Activated CD8-positive, alpha-beta memory T cell treated with anti-CD3 and anti-CD28 coated beads, Interleukin-2, amount 10 ng/mL, durations not matched to agents 7 days and 5 days (primary cell): ENCODE measurements at regions not wholly inside any gene's neighbourhood (a gene's known extent, or its start where the extent isn't known, plus 50 kb on each side); places are given as distances from the start of the nearest gene placed in this dataset.
"Not testable (repeated sequence)": the region's sequence is repeated elsewhere in the genome, so short reads cannot be mapped to it uniquely, and the experiment has no call there.

Experiments used
- ATAC-seq: fragments of 150-1000 bp; cut with Tn5 transposase; one replicate; pipeline ENCODE4 v1.10.0; 2021; ENCODE audit warnings: moderate library complexity
- CTCF ChIA-PET: fragments of 350-600 bp; sonication (Branson Sonifier 250); formaldehyde crosslinking; loops from one replicate; lab custom pipeline; 2021; ENCODE audit warnings: antibody characterized with exemption; lab: Charles Lee
- DNase-seq: peaks from one replicate; pipeline ENCODE4 v3.0.0-alpha.2; 2020
- H3K27ac Mint-ChIP-seq: one replicate; pipeline ENCODE4 v1.8.0; 2021; ENCODE audit warnings: mild to moderate bottlenecking, mixed read lengths
- H3K27me3 Mint-ChIP-seq: one replicate; pipeline ENCODE4 v1.8.0; 2021; ENCODE audit warnings: mixed read lengths
- H3K36me3 Mint-ChIP-seq: one replicate; pipeline ENCODE4 v1.8.0; 2021; ENCODE audit warnings: mild to moderate bottlenecking, mixed read lengths
- H3K4me1 Mint-ChIP-seq: one replicate; pipeline ENCODE4 v1.8.0; 2021; ENCODE audit warnings: mixed read lengths
- H3K4me3 Mint-ChIP-seq: one replicate; pipeline ENCODE4 v1.8.0; 2021; ENCODE audit warnings: mild to moderate bottlenecking, moderate library complexity, mixed read lengths
- H3K9me3 Mint-ChIP-seq: one replicate; pipeline ENCODE4 v1.8.0; 2022; ENCODE audit warnings: low read depth, mixed read lengths

GRCh38 chr5:143539742-143540141, 136.3 kb upstream of the NR3C1 start:
- DNase-seq (no peak), ATAC-seq (no peak)
- Mint-ChIP-seq H3K4me3 (no peak overlapping the region), H3K27me3 (no peaks in the 10 kb centered on the region), H3K9me3 (peaks cover 3% of the 10 kb centered on the region), H3K36me3 (peaks cover 9% of the 10 kb centered on the region), H3K4me1 (no peaks in the 10 kb centered on the region), H3K27ac (no peak overlapping the region)
- CTCF ChIA-PET = interaction anchor here (1.0 kb wide), 1 partner anchor 287 kb away, joined by 3 read pairs; no protein-coding TSS in a partner anchor

- no peak overlapping the region for H3K4me3 Mint-ChIP-seq
- H3K36me3 Mint-ChIP-seq = peaks cover 6% of the 10 kb centered on the region
- CTCF ChIA-PET = no interaction called here
These were observed 133.6 kb upstream of the NR3C1 start for GRCh38 chr5:143537056-143537455.

GRCh38 chr5:143536364-143536763, 132.9 kb upstream of the NR3C1 start:
- ATAC-seq = no peak
- Mint-ChIP-seq H3K36me3 (peaks cover 6% of the 10 kb centered on the region), H3K27ac (no peak overlapping the region)

More at GRCh38 chr5:143537056-143537455, 133.6 kb upstream of the NR3C1 start:
- Mint-ChIP-seq H3K27me3 (no peaks in the 10 kb centered on the region), H3K27ac (no peak overlapping the region), H3K9me3 (peaks cover 2% of the 10 kb centered on the region), H3K4me1 (no peaks in the 10 kb centered on the region)
- no peak for ATAC-seq
- no peak for DNase-seq

GRCh38 chr5:143534761-143535154, 131.3 kb upstream of the NR3C1 start:
- H3K27me3 Mint-ChIP-seq = no peaks in the 10 kb centered on the region
- no peak overlapping the region for H3K4me3 Mint-ChIP-seq
- no peak for DNase-seq
- H3K9me3 Mint-ChIP-seq = peaks cover 4% of the 10 kb centered on the region
- no peaks in the 10 kb centered on the region for H3K4me1 Mint-ChIP-seq
- CTCF ChIA-PET = no interaction called here
- H3K27ac Mint-ChIP-seq = no peak overlapping the region
- peaks cover 5% of the 10 kb centered on the region for H3K36me3 Mint-ChIP-seq
- no peak for ATAC-seq

More at GRCh38 chr5:143536364-143536763, 132.9 kb upstream of the NR3C1 start:
- CTCF ChIA-PET = interaction anchor here (1.0 to 1.1 kb wide), 2 partner anchors 12 to 15 kb away, joined by 3 read pairs; no protein-coding TSS in a partner anchor
- Mint-ChIP-seq H3K9me3 (peaks cover 2% of the 10 kb centered on the region), H3K27me3 (no peaks in the 10 kb centered on the region), H3K4me1 (no peaks in the 10 kb centered on the region), H3K4me3 (no peak overlapping the region)
- no peak for DNase-seq

GRCh38 chr5:143533978-143534760, 130.7 kb upstream of the NR3C1 start:
- Mint-ChIP-seq H3K36me3 (no peaks in the 10 kb centered on the region), H3K4me3 (no peak overlapping the region), H3K27me3 (no peaks in the 10 kb centered on the region), H3K9me3 (peaks cover 4% of the 10 kb centered on the region), H3K27ac (no peak overlapping the region), H3K4me1 (no peaks in the 10 kb centered on the region)
- no peak for DNase-seq
- no peak for ATAC-seq
- CTCF ChIA-PET = no interaction called here

- H3K36me3 Mint-ChIP-seq = no peaks in the 10 kb centered on the region
- no peak overlapping the region for H3K27ac Mint-ChIP-seq
- H3K27me3 Mint-ChIP-seq = no peaks in the 10 kb centered on the region
- H3K4me3 Mint-ChIP-seq = no peak overlapping the region
- CTCF ChIA-PET = no interaction called here
- DNase-seq (no peak), ATAC-seq (no peak)
- peaks cover 4% of the 10 kb centered on the region for H3K9me3 Mint-ChIP-seq
- no peaks in the 10 kb centered on the region for H3K4me1 Mint-ChIP-seq
These were observed 130.0 kb upstream of the NR3C1 start for GRCh38 chr5:143533475-143533874.

GRCh38 chr5:143527808-143528207, 124.3 kb upstream of the NR3C1 start:
- no peaks in the 10 kb centered on the region for H3K27me3 Mint-ChIP-seq
- no peaks in the 10 kb centered on the region for H3K36me3 Mint-ChIP-seq
- peaks cover 3% of the 10 kb centered on the region for H3K4me1 Mint-ChIP-seq
- ATAC-seq = no peak
- no peak overlapping the region for H3K27ac Mint-ChIP-seq
- CTCF ChIA-PET = no interaction called here
- no peak overlapping the region for H3K4me3 Mint-ChIP-seq
- H3K9me3 Mint-ChIP-seq = peaks cover 2% of the 10 kb centered on the region
- no peak for DNase-seq

- Mint-ChIP-seq H3K9me3 (no peaks in the 10 kb centered on the region), H3K4me3 (no peak overlapping the region), H3K36me3 (no peaks in the 10 kb centered on the region), H3K27ac (no peak overlapping the region), H3K27me3 (no peaks in the 10 kb centered on the region), H3K4me1 (peaks cover 3% of the 10 kb centered on the region)
- CTCF ChIA-PET = no interaction called here
- no peak for ATAC-seq
- DNase-seq = no peak
These were observed 121.7 kb upstream of the NR3C1 start for GRCh38 chr5:143525176-143525575.

GRCh38 chr5:143524338-143524945, 121.0 kb upstream of the NR3C1 start:
- no peaks in the 10 kb centered on the region for H3K9me3 Mint-ChIP-seq
- no peaks in the 10 kb centered on the region for H3K27me3 Mint-ChIP-seq
- no peak overlapping the region for H3K4me3 Mint-ChIP-seq
- H3K36me3 Mint-ChIP-seq = peaks cover 1% of the 10 kb centered on the region
- CTCF ChIA-PET = interaction anchor here (0.8 kb wide), 1 partner anchor 12 kb away, joined by 3 read pairs; no protein-coding TSS in a partner anchor
- no peak overlapping the region for H3K27ac Mint-ChIP-seq
- peaks cover 3% of the 10 kb centered on the region for H3K4me1 Mint-ChIP-seq
- no peak for DNase-seq
- no peak for ATAC-seq

GRCh38 chr5:143521846-143522400, 118.4 kb upstream of the NR3C1 start:
- CTCF ChIA-PET = interaction anchor here (0.7 kb wide), 1 partner anchor 823 kb away, joined by 3 read pairs; no protein-coding TSS in a partner anchor

GRCh38 chr5:143521141-143521540, 117.7 kb upstream of the NR3C1 start:
- Mint-ChIP-seq H3K27me3 (no peaks in the 10 kb centered on the region), H3K9me3 (no peaks in the 10 kb centered on the region), H3K27ac (no peak overlapping the region), H3K4me1 (no peaks in the 10 kb centered on the region), H3K4me3 (no peak overlapping the region), H3K36me3 (peaks cover 1% of the 10 kb centered on the region)
- ATAC-seq = no peak
- no peak for DNase-seq
- CTCF ChIA-PET = interaction anchor here (0.7 to 1.0 kb wide), 2 partner anchors 15 to 26 kb away, joined by 3 read pairs; no protein-coding TSS in a partner anchor

More at GRCh38 chr5:143521846-143522400, 118.4 kb upstream of the NR3C1 start:
- Mint-ChIP-seq H3K27me3 (no peaks in the 10 kb centered on the region), H3K4me1 (no peaks in the 10 kb centered on the region), H3K27ac (no peak overlapping the region), H3K36me3 (peaks cover 1% of the 10 kb centered on the region), H3K9me3 (no peaks in the 10 kb centered on the region), H3K4me3 (no peak overlapping the region)
- DNase-seq = no peak
- ATAC-seq = no peak

GRCh38 chr5:143519215-143519614, 115.7 kb upstream of the NR3C1 start:
- H3K27ac Mint-ChIP-seq, H3K36me3 Mint-ChIP-seq, DNase-seq, H3K27me3 Mint-ChIP-seq, CTCF ChIA-PET, H3K4me1 Mint-ChIP-seq, H3K9me3 Mint-ChIP-seq, H3K4me3 Mint-ChIP-seq, ATAC-seq: not testable (repeated sequence)

GRCh38 chr5:143517824-143518223, 114.3 kb upstream of the NR3C1 start:
- H3K4me3 Mint-ChIP-seq, H3K27me3 Mint-ChIP-seq, DNase-seq, H3K27ac Mint-ChIP-seq, H3K36me3 Mint-ChIP-seq, CTCF ChIA-PET, H3K9me3 Mint-ChIP-seq, H3K4me1 Mint-ChIP-seq, ATAC-seq: not testable (repeated sequence)
